GM19438 (cell line): ENCODE measurements at regions not wholly inside any gene's neighbourhood (a gene's known extent, or its start where the extent isn't known, plus 50 kb on each side); places are given as distances from the start of the nearest gene placed in this dataset.

ENCODE experiments used
- ATAC-seq: cut with Tn5 transposase; IDR thresholded peaks from one replicate; pipeline ENCODE4 v1.9.1; 2021; ENCODE audit warnings: low read depth; ENCODE audit not compliant: unreplicated experiment

DNA sequence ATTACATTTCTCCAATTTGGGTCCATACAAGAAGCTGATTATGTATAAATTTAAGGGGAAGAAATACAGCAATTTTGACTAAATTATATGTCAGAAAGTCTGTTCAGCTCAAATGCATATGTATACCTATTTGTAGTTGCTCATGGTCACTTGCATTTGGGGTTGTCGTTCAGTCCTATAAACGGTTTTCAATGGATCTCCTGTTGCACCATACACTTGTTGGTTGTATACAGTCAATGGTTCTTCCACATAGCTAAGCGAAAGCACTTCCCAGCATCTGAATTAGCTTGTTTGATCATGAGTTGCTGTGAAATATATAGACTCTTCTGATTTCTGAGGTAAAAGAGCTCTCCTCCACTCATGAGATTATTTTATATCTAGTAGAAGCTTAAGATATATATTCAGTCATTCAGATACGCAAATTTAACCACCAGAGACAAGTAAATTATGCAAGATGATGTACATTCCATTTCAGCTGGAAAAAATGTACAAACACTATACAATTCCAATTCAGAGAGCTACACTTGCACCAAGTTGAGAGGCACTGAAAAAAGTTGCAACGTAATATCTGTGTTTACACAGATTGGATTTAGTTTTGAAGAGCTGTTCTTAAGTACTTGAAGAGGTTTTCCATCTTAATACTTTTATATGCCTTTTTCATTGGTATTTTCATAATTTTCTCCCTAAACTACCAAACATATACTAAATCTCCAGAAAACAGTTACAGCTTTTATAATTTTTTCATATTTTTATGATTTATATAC, 64.4 kb upstream of the POU5F2 start:
- ATAC-seq, result no peak

DNA sequence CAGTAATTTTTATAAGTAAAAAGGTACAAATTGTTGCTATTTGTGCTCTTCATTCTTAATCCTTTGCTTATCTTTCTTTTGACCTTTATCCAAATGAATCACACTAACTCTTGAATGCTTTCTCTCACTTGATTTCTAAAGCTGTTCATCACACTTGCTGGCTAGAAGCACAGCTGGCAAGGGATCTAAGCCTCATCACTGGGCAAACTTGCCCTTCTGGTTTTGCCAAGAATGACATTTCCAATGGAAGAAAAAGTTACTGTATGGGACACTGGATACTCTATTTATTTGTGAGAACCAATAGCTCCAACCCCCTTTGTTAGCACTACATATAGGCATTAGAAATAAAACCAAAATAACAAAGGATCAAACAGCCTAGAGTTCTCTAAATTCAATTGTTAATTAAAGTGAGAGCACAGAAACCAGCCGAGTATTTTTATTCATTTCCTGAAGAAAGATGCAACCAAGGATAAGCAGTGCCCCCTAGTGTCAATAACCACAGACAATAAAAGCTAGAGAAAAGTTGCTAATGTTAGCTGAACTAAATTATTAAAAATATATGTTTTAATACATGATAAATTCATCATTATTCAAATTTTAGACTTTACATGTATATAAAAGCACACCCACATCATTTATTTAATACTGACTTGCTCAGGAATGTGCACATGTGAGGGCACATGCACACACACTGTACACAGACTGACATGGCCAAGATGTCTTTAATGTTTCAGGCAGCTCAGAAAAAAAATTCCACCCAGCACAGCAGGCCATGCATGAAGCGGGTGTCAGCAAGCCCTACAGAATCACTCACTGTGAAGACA, 59.8 kb upstream of the POU5F2 start:
- no peak for ATAC-seq

DNA sequence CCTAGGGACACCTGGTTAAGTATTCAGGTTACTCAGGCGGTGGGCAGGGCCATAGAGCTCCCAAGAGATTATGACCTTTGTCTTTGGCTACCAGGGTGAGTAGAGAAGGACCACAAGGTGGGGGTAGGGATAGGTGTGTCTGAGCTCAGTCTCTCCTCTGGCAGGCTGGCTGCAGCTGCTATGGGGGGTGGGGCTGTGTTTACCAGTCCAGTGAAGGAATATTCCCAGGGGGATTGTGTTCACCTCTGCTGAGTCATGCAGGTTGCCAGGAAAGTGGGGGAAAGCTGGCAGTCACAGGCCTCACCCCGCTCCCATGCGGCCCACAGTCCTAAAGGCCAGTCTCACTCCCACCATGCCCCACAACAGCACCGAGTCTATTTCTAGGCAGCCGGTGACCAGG, 53.6 kb upstream of the POU5F2 start:
- ATAC-seq, result no peak

DNA sequence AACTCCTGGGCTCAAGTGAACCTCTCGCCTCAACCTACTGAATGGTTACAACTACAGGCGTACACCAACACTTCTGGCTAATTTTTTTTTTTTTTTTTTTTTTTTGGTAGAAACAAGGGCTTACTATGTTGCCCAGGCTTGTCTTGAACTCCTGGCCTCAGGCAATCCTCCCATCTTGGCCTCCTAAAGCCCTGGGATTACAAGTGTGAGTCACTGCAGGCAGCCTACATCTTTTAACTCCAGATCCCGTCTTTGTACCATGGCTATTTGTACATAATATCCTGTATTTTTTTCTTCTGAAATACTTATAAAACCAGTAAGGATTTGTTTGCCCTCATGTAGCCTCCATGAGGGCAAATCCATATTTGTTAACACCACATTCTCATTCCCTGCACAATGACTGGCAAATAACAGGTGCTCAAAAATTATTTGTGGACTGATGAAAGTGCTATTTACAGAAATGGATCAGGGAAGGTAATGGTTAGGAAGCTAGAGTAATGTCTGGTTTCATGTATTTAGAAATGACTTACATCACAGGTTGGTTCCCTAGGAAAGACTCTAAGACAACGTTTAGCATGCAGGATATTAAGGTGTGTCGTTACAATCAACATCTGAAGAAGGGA, 51.9 kb upstream of the POU5F2 start:
- ATAC-seq, result no peak

DNA sequence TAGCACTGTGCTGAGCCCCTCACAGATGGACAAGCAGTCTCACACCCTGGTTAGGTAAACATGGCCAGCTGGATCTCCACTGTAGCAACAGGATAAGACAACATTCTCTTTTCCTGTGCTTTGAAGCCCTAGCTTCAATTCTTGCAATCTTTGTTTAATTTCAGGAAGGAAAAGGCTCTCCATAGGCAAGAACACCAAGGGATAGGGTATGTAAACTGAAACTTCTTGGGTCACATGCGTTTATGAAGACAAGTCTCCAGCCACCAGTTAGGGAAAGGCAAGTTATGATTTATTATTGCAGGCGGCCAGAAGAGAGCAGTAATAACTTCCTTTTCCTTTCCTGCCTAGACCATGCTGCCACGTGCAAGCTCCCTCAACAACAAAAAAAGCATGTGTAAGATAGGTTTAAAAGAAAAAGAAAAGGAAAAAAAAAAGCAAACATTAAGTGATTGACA, 50.1 kb upstream of the POU5F2 start:
- ATAC-seq, result no peak
